Fibroblast of lung (primary cell): ENCODE measurements at regions not wholly inside any gene's neighbourhood (a gene's known extent, or its start where the extent isn't known, plus 50 kb on each side); places are given as distances from the start of the nearest gene placed in this dataset.

Source experiments
- EZH2 ChIP-seq: IDR thresholded peaks from 2 replicates; pipeline ENCODE4 v1.5.1; 2012; ENCODE audit warnings: low read length, control low read depth, mild to moderate bottlenecking; ENCODE audit errors: missing control alignments
- TF ChIP-seq, protein P1 (sequence below), 2 donors: IDR thresholded peaks in 1 of 2; conservative IDR thresholded peaks in 1 of 2; 1 replicate in 1 of 2; 2 replicates in 1 of 2; pipeline ENCODE4 v1.5.1; 2011 to 2012; ENCODE audit warnings: low read length in 2 of 2, control low read depth in 1 of 2, inconsistent platforms in 1 of 2, low read depth in 1 of 2, mild to moderate bottlenecking in 1 of 2

DNA sequence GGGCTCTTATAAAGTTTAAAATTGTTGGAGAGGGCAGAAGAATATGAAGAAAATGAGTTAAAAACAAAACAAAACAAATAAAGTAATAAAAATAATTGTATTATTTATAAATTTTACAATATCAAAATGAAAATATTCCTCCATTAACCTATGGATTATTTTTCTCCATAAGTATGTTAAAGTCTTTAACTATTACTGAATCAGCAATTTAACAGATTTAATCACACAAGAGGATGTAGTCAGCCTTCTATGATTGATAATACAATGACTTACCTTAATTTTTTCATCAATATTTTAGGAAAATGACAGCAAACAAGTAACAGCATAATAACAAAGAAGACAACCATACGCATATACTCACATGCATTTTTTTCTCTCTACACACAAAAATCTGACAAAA is 1195.3 kb upstream of the NUDT12 start:
- TF ChIP-seq, protein P1, sequence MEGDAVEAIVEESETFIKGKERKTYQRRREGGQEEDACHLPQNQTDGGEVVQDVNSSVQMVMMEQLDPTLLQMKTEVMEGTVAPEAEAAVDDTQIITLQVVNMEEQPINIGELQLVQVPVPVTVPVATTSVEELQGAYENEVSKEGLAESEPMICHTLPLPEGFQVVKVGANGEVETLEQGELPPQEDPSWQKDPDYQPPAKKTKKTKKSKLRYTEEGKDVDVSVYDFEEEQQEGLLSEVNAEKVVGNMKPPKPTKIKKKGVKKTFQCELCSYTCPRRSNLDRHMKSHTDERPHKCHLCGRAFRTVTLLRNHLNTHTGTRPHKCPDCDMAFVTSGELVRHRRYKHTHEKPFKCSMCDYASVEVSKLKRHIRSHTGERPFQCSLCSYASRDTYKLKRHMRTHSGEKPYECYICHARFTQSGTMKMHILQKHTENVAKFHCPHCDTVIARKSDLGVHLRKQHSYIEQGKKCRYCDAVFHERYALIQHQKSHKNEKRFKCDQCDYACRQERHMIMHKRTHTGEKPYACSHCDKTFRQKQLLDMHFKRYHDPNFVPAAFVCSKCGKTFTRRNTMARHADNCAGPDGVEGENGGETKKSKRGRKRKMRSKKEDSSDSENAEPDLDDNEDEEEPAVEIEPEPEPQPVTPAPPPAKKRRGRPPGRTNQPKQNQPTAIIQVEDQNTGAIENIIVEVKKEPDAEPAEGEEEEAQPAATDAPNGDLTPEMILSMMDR (conservative IDR thresholded peaks at IDR 0.05 in 1 of 2, IDR thresholded peaks at IDR 0.05 in 1 of 2; ENCODE audit: low read depth in 1 of 2, low read length in 2 of 2) = no peak
- TF ChIP-seq EZH2 = no peak
